Upper lobe of left lung (tissue), 4 donors: ENCODE measurements at regions not wholly inside any gene's neighbourhood (a gene's known extent, or its start where the extent isn't known, plus 50 kb on each side); places are given as distances from the start of the nearest gene placed in this dataset.

Experiments
- EP300 ChIP-seq, 4 donors: sonication (generic); formaldehyde crosslinking; IDR thresholded peaks; one replicate each; pipeline ENCODE4 v1.5.1; 2017; ENCODE audit warnings: antibody characterized with exemption in 4 of 4, control low read depth in 2 of 4
- POLR2A ChIP-seq, 4 donors: fragments of 450-650 bp; IDR thresholded peaks; one replicate each; pipeline ENCODE4 v1.5.1; 2016 to 2017; ENCODE audit warnings: antibody characterized with exemption in 4 of 4, mild to moderate bottlenecking in 2 of 4
- POLR2AphosphoS5 ChIP-seq, 2 donors: sonication (generic); formaldehyde crosslinking; IDR thresholded peaks; one replicate each; pipeline ENCODE4 v1.5.1; 2017; ENCODE audit warnings: antibody characterized with exemption in 2 of 2
- TF ChIP-seq, protein P1 (sequence below), 6 experiments: fragments of 450-650 bp in 4 of 6; fragments of 200-600 bp in 2 of 6; sonication (generic) in 2 of 6; IDR thresholded peaks; one replicate each; pipeline ENCODE4 v1.5.1; 2016 to 2019; ENCODE audit warnings: antibody characterized with exemption in 6 of 6

GRCh38 chr6:126618639-126619343 lies 278.9 kb downstream of the CENPW start:
- TF ChIP-seq, protein P1, sequence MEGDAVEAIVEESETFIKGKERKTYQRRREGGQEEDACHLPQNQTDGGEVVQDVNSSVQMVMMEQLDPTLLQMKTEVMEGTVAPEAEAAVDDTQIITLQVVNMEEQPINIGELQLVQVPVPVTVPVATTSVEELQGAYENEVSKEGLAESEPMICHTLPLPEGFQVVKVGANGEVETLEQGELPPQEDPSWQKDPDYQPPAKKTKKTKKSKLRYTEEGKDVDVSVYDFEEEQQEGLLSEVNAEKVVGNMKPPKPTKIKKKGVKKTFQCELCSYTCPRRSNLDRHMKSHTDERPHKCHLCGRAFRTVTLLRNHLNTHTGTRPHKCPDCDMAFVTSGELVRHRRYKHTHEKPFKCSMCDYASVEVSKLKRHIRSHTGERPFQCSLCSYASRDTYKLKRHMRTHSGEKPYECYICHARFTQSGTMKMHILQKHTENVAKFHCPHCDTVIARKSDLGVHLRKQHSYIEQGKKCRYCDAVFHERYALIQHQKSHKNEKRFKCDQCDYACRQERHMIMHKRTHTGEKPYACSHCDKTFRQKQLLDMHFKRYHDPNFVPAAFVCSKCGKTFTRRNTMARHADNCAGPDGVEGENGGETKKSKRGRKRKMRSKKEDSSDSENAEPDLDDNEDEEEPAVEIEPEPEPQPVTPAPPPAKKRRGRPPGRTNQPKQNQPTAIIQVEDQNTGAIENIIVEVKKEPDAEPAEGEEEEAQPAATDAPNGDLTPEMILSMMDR (IDR thresholded peaks at IDR 0.05): no peak
- TF ChIP-seq POLR2A (IDR thresholded peaks at IDR 0.05) (no peak), EP300 (IDR thresholded peaks at IDR 0.05) (no peak), POLR2AphosphoS5 (IDR thresholded peaks at IDR 0.05) (no peak)
